Transverse colon (tissue), 4 donors: ENCODE measurements at regions not wholly inside any gene's neighbourhood (a gene's known extent, or its start where the extent isn't known, plus 50 kb on each side); places are given as distances from the start of the nearest gene placed in this dataset.

Experiments used
- EP300 ChIP-seq: sonication (generic); formaldehyde crosslinking; IDR thresholded peaks from one replicate; pipeline ENCODE4 v1.6.1; 2017; ENCODE audit warnings: antibody characterized with exemption, low read depth
- POLR2A ChIP-seq: fragments of 450-650 bp; IDR thresholded peaks from one replicate; pipeline ENCODE4 v1.6.1; 2016; ENCODE audit warnings: antibody characterized with exemption, mild to moderate bottlenecking, moderate library complexity
- POLR2AphosphoS5 ChIP-seq, 3 donors: sonication (generic); formaldehyde crosslinking; IDR thresholded peaks; one replicate each; pipeline ENCODE4 v1.6.1; 2016; ENCODE audit warnings: antibody characterized with exemption in 3 of 3
- TF ChIP-seq, protein P1 (sequence below), 5 experiments: fragments of 200-600 bp in 3 of 5; fragments of 450-650 bp in 2 of 5; sonication (generic) in 3 of 5; IDR thresholded peaks; 1 replicate in 2 of 5; 2 replicates in 3 of 5; pipeline ENCODE4 v1.5.1; 2016 to 2017; ENCODE audit warnings: antibody characterized with exemption in 5 of 5, inconsistent platforms in 3 of 5, mild to moderate bottlenecking in 2 of 5, moderate library complexity in 1 of 5

GRCh38 chr16:80065541-80065940 is 465.0 kb upstream of the MAF start:
- TF ChIP-seq POLR2AphosphoS5 (IDR thresholded peaks at IDR 0.05) = no peak
- TF ChIP-seq, protein P1, sequence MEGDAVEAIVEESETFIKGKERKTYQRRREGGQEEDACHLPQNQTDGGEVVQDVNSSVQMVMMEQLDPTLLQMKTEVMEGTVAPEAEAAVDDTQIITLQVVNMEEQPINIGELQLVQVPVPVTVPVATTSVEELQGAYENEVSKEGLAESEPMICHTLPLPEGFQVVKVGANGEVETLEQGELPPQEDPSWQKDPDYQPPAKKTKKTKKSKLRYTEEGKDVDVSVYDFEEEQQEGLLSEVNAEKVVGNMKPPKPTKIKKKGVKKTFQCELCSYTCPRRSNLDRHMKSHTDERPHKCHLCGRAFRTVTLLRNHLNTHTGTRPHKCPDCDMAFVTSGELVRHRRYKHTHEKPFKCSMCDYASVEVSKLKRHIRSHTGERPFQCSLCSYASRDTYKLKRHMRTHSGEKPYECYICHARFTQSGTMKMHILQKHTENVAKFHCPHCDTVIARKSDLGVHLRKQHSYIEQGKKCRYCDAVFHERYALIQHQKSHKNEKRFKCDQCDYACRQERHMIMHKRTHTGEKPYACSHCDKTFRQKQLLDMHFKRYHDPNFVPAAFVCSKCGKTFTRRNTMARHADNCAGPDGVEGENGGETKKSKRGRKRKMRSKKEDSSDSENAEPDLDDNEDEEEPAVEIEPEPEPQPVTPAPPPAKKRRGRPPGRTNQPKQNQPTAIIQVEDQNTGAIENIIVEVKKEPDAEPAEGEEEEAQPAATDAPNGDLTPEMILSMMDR (IDR thresholded peaks at IDR 0.05) = no peak
- TF ChIP-seq POLR2A = no peak
- TF ChIP-seq EP300 = no peak
